Panc1 (cell line): ENCODE measurements at regions not wholly inside any gene's neighbourhood (a gene's known extent, or its start where the extent isn't known, plus 50 kb on each side); places are given as distances from the start of the nearest gene placed in this dataset.

Experiments used
- CTCF ChIP-seq: fragments of 450-650 bp; IDR thresholded peaks from 2 replicates; pipeline ENCODE4 v1.5.1; 2017; ENCODE audit warnings: mild to moderate bottlenecking
- POLR2AphosphoS5 ChIP-seq: IDR thresholded peaks from 2 replicates; pipeline ENCODE4 v1.6.1; 2012; ENCODE audit warnings: mild to moderate bottlenecking, low read depth, low read length, moderate library complexity
- REST ChIP-seq, 2 experiments: IDR thresholded peaks; 2 replicates each; pipeline ENCODE4 v1.6.1; 2011 to 2012; ENCODE audit warnings: low read depth in 2 of 2, control low read depth in 1 of 2, low read length in 1 of 2, mild to moderate bottlenecking in 1 of 2, moderate library complexity in 1 of 2; ENCODE audit not compliant: insufficient read depth in 1 of 2
- SIN3A ChIP-seq: IDR thresholded peaks from 2 replicates; pipeline ENCODE4 v1.6.1; 2012; ENCODE audit warnings: low read depth, mild to moderate bottlenecking, low read length, moderate library complexity, borderline replicate concordance; ENCODE audit not compliant: insufficient read depth
- TCF7L2 ChIP-seq: IDR thresholded peaks from 2 replicates; pipeline ENCODE4 v1.6.1; 2011; ENCODE audit warnings: mild to moderate bottlenecking, low read depth, low read length, inconsistent platforms

GRCh38 chr2:161488131-161488699 is 72.1 kb downstream of the TBR1 start:
- TF ChIP-seq CTCF (no peak), SIN3A (no peak), POLR2AphosphoS5 (no peak), REST (IDR thresholded peaks at IDR 0.05; ENCODE audit: insufficient read depth in 1 of 2, low read depth in 2 of 2, low read length in 1 of 2) (no peak), TCF7L2 (no peak)
